HCT116 (cell line): ENCODE measurements at regions not wholly inside any gene's neighbourhood (a gene's known extent, or its start where the extent isn't known, plus 50 kb on each side); places are given as distances from the start of the nearest gene placed in this dataset.

Experiments used
- ATAC-seq: fragments of 200-7000 bp; cut with Tn5 transposase; 2 replicates; pipeline ENCODE4 v1.9.1; 2020; ENCODE audit warnings: mild to moderate bottlenecking, moderate library complexity
- BruUV-seq: library from RNA; stranded (reverse); fragments of 400-500 nt; replicated peaks from 2 replicates; lab custom pipeline; 2021; lab: Mats Ljungman, UMichigan
- CTCF ChIA-PET: fragments of 300-600 bp; sonication (Branson Sonifier 250); formaldehyde crosslinking; loops from one replicate; lab custom pipeline; 2021; ENCODE audit warnings: antibody characterized with exemption; lab: Charles Lee
- POLR2A ChIA-PET: fragments of 300-600, 350-600 bp; sonication (Branson Sonifier 250); formaldehyde crosslinking; loops from one replicate; lab custom pipeline; 2021; ENCODE audit warnings: antibody characterized with exemption; lab: Charles Lee
- RAD21 ChIA-PET, 2 experiments: fragments of 300-600 bp; sonication (Branson Sonifier 250); formaldehyde crosslinking; loops; one replicate each; lab custom pipeline; 2023; ENCODE audit warnings: low total read pairs in 2 of 2; ENCODE audit not compliant: uncharacterized antibody in 2 of 2, unreplicated experiment in 2 of 2, low non-redundant PET in 1 of 2; lab: Charles Lee
- DNase-seq: peaks from one replicate; pipeline ENCODE4 v3.0.0-alpha.2; 2010; ENCODE audit warnings: low read depth, low spot score
- H2AFZ ChIP-seq: fragments of 200-600 bp; shearing (Covaris generic), sonication (generic); 2 replicates; pipeline ENCODE4 v1.6.1; 2017; ENCODE audit warnings: low read depth, mixed run types, mixed read lengths, antibody characterized with exemption, low read length; ENCODE audit not compliant: poor library complexity, severe bottlenecking
- H3K27ac ChIP-seq: 2 replicates; pipeline ENCODE4 v1.5.1; 2012; ENCODE audit warnings: low read depth, low read length
- H3K27me3 ChIP-seq: fragments of 200-600 bp; sonication (generic); 2 replicates; pipeline ENCODE4 v1.6.1; 2016; ENCODE audit warnings: mixed run types, low read length, mixed read lengths; ENCODE audit not compliant: insufficient read depth
- H3K36me3 ChIP-seq, 2 experiments: fragments of 200-500 bp in 1 of 2; fragments of 200-600 bp in 1 of 2; sonication (Bioruptor generic) in 1 of 2; sonication (generic) in 1 of 2; 2 replicates each; pipeline versions ENCODE4 v1.5.1 to v1.6.1; 2014 to 2016; ENCODE audit warnings: low read length in 2 of 2, inconsistent platforms in 1 of 2, mixed read lengths in 1 of 2, mixed run types in 1 of 2; ENCODE audit not compliant: insufficient read depth in 2 of 2, control insufficient read depth in 1 of 2
- H3K4me1 ChIP-seq, 2 experiments: fragments of 200-600 bp in 1 of 2; sonication (generic) in 1 of 2; 2 replicates each; pipeline versions ENCODE4 v1.5.1 to v1.6.1; 2012 to 2017; ENCODE audit warnings: low read length in 2 of 2, inconsistent platforms in 1 of 2, mild to moderate bottlenecking in 1 of 2, mixed read lengths in 1 of 2, mixed run types in 1 of 2, moderate library complexity in 1 of 2; ENCODE audit not compliant: insufficient read depth in 2 of 2, control insufficient read depth in 1 of 2
- H3K4me2 ChIP-seq: fragments of 200-600 bp; sonication (generic); 2 replicates; pipeline ENCODE4 v1.6.1; 2017; ENCODE audit warnings: mixed run types, low read length, mixed read lengths
- H3K4me3 ChIP-seq, 2 experiments: fragments of 200-600 bp in 1 of 2; sonication (generic) in 1 of 2; replicated peaks in 1 of 2; 2 replicates each; pipeline ENCODE4 v1.5.1; 2011 to 2016; ENCODE audit warnings: low read length in 2 of 2, control low read depth in 1 of 2, low read depth in 1 of 2, mild to moderate bottlenecking in 1 of 2, mixed read lengths in 1 of 2, mixed run types in 1 of 2
- H3K79me2 ChIP-seq: fragments of 200-600 bp; sonication (generic); 2 replicates; pipeline ENCODE4 v1.6.1; 2017; ENCODE audit warnings: mild to moderate bottlenecking, mixed run types, low read length, moderate library complexity, mixed read lengths; ENCODE audit not compliant: insufficient read depth
- H3K9ac ChIP-seq: fragments of 200-600 bp; sonication (generic); 2 replicates; pipeline ENCODE4 v1.6.1; 2016; ENCODE audit warnings: low read length, mixed read lengths
- H3K9me2 ChIP-seq: fragments of 200-600 bp; sonication (generic), shearing (Covaris generic); 2 replicates; pipeline ENCODE4 v1.6.1; 2017; ENCODE audit warnings: mixed run types, mild to moderate bottlenecking, moderate library complexity; ENCODE audit not compliant: insufficient read depth
- H3K9me3 ChIP-seq, 2 experiments: fragments of 200-500 bp in 1 of 2; fragments of 200-600 bp in 1 of 2; sonication (Bioruptor generic) in 1 of 2; sonication (generic) in 1 of 2; 2 replicates each; pipeline ENCODE4 v1.6.1; 2014 to 2017; ENCODE audit warnings: low read length in 2 of 2, mixed read lengths in 2 of 2, inconsistent platforms in 1 of 2, low read depth in 1 of 2, mild to moderate bottlenecking in 1 of 2, mixed run types in 1 of 2, moderate library complexity in 1 of 2; ENCODE audit not compliant: control insufficient read depth in 1 of 2, insufficient read depth in 1 of 2
- H4K20me1 ChIP-seq: fragments of 200-600 bp; sonication (generic), shearing (Covaris generic); 2 replicates; pipeline ENCODE4 v1.6.1; 2017; ENCODE audit warnings: mixed run types, mild to moderate bottlenecking, moderate library complexity; ENCODE audit not compliant: insufficient read depth
- CBX3 ChIP-seq: IDR thresholded peaks from 2 replicates; pipeline ENCODE4 v1.6.1; 2012; ENCODE audit warnings: low read depth
- CEBPB ChIP-seq: IDR thresholded peaks from 2 replicates; pipeline ENCODE4 v1.6.1; 2012; ENCODE audit warnings: low read depth
- CTCF ChIP-seq, 3 experiments: fragments of 200-600 bp in 1 of 3; sonication (generic) in 1 of 3; IDR thresholded peaks in 2 of 3; conservative IDR thresholded peaks in 1 of 3; 2 replicates each; pipeline ENCODE4 v1.5.1; 2012 to 2017; ENCODE audit warnings: low read depth in 2 of 3, low read length in 2 of 3, antibody characterized with exemption in 1 of 3, borderline replicate concordance in 1 of 3, control low read depth in 1 of 3, mild to moderate bottlenecking in 1 of 3, mixed read lengths in 1 of 3, mixed run types in 1 of 3, moderate library complexity in 1 of 3; ENCODE audit not compliant: insufficient read depth in 1 of 3
- EGR1 ChIP-seq: IDR thresholded peaks from 2 replicates; pipeline ENCODE4 v1.6.1; 2012; ENCODE audit warnings: low read depth
- ELF1 ChIP-seq: IDR thresholded peaks from 2 replicates; pipeline ENCODE4 v1.6.1; 2012; ENCODE audit warnings: low read depth, borderline replicate concordance
- FOSL1 ChIP-seq: IDR thresholded peaks from 2 replicates; pipeline ENCODE4 v1.6.1; 2012; ENCODE audit warnings: low read depth
- JUND ChIP-seq: IDR thresholded peaks from 2 replicates; pipeline ENCODE4 v1.6.1; 2012
- MAX ChIP-seq: IDR thresholded peaks from 2 replicates; pipeline ENCODE4 v1.6.1; 2012
- POLR2A ChIP-seq: IDR thresholded peaks from 2 replicates; pipeline ENCODE4 v1.7.0; 2011; ENCODE audit warnings: borderline replicate concordance; ENCODE audit not compliant: insufficient read depth, insufficient read length; ENCODE audit errors: extremely low read depth
- POLR2AphosphoS5 ChIP-seq: IDR thresholded peaks from 2 replicates; pipeline ENCODE4 v1.6.1; 2011; ENCODE audit warnings: mild to moderate bottlenecking, low read depth, low read length, moderate library complexity
- RAD21 ChIP-seq: IDR thresholded peaks from 2 replicates; pipeline ENCODE4 v1.6.1; 2012; ENCODE audit warnings: low read depth, mild to moderate bottlenecking
- REST ChIP-seq: IDR thresholded peaks from 2 replicates; pipeline ENCODE4 v1.6.1; 2012; ENCODE audit warnings: low read depth
- SRF ChIP-seq: IDR thresholded peaks from 2 replicates; pipeline ENCODE4 v1.6.1; 2012; ENCODE audit warnings: low read depth
- TCF7L2 ChIP-seq: IDR thresholded peaks from 2 replicates; pipeline ENCODE4 v1.7.0; 2011; ENCODE audit warnings: borderline replicate concordance, inconsistent platforms; ENCODE audit not compliant: insufficient read depth, insufficient read length; ENCODE audit errors: extremely low read depth
- YY1 ChIP-seq: IDR thresholded peaks from 2 replicates; pipeline ENCODE4 v1.6.1; 2011; ENCODE audit warnings: low read length, low read depth, moderate library complexity, mild to moderate bottlenecking; ENCODE audit not compliant: insufficient replicate concordance; ENCODE audit errors: extremely low read depth
- ZBTB33 ChIP-seq: IDR thresholded peaks from 2 replicates; pipeline ENCODE4 v1.6.1; 2011; ENCODE audit warnings: mild to moderate bottlenecking, low read length, moderate library complexity; ENCODE audit not compliant: insufficient replicate concordance; ENCODE audit errors: extremely low read depth
- ZFX ChIP-seq: fragments of 450-650 bp; IDR thresholded peaks from 2 replicates; pipeline ENCODE4 v1.6.1; 2017
- ZNF274 ChIP-seq: fragments of 200-500 bp; sonication (Bioruptor generic); IDR thresholded peaks from 2 replicates; pipeline ENCODE4 v1.6.1; 2014; ENCODE audit warnings: mild to moderate bottlenecking, low read depth, low read length, inconsistent platforms
- intact Hi-C: fragments of 100-400 bp; cut with micrococcal nuclease; formaldehyde crosslinking; loops from 2 replicates; pipeline ENCODE4 v1.10.0; 2022
- TF ChIP-seq, protein P1 (sequence below): IDR thresholded peaks from 2 replicates; pipeline ENCODE4 v1.6.1; 2012

DNA sequence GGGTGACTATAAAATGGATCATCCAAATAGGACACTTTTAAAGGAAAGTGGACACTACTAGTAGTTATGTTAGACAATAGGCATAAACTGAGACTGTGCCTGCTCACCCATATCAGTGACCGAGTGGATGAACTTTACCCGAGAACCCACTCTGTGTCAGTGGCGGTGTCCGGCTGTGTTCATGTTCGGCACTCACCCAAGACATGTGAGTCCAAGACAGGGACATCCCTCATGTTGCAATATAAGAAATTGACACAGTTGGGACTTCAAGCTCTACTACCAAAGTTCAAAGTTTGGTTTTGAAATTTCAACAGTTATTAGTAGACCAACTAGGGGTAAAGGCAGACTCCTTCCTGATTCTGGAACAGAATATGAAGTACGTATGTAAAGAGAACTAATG lies 326.3 kb upstream of the TNP1 start:
- Histone ChIP-seq H3K27me3 (peaks cover 23% of the 10 kb centered on the region), H3K27ac (no peak overlapping the region), H3K4me3 (no peak overlapping the region), H4K20me1 (no peaks in the 10 kb centered on the region), H3K36me3 (no peaks in the 10 kb centered on the region), H3K9me2 (no peaks in the 10 kb centered on the region), H3K9ac (no peak overlapping the region), H3K4me1 (no peaks in the 10 kb centered on the region), H2AFZ (no peak overlapping the region), H3K9me3 (no peaks in the 10 kb centered on the region), H3K4me2 (no peak overlapping the region), H3K79me2 (no peaks in the 10 kb centered on the region)
- TF ChIP-seq TCF7L2 (no peak), RAD21 (no peak), CTCF (IDR thresholded peaks at IDR 0.05 in 2 of 3, conservative IDR thresholded peaks at IDR 0.05 in 1 of 3; ENCODE audit: borderline replicate concordance in 1 of 3, insufficient read depth in 1 of 3, low read depth in 2 of 3, low read length in 2 of 3) (no peak), SRF (no peak), EGR1 (no peak), ZFX (no peak), POLR2AphosphoS5 (no peak), JUND (no peak), CEBPB (no peak), MAX (no peak), FOSL1 (no peak), ZNF274 (no peak), YY1 (no peak), POLR2A (no peak), REST (no peak), ELF1 (no peak), CBX3 (no peak), ZBTB33 (no peak)
- TF ChIP-seq, protein P1, sequence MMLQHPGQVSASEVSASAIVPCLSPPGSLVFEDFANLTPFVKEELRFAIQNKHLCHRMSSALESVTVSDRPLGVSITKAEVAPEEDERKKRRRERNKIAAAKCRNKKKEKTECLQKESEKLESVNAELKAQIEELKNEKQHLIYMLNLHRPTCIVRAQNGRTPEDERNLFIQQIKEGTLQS, result no peak
- BruUV-seq, result no TSS peak
- no peak for DNase-seq
- POLR2A ChIA-PET, result no interaction called here
- CTCF ChIA-PET, result no interaction called here
- intact Hi-C loops, result no loop called here
- ATAC-seq, result no peak
- RAD21 ChIA-PET, result no interaction called here
